ENCODE measurements at regions not wholly inside any gene's neighbourhood (a gene's known extent, or its start where the extent isn't known, plus 50 kb on each side); places are given as distances from the start of the nearest gene placed in this dataset.

DNA sequence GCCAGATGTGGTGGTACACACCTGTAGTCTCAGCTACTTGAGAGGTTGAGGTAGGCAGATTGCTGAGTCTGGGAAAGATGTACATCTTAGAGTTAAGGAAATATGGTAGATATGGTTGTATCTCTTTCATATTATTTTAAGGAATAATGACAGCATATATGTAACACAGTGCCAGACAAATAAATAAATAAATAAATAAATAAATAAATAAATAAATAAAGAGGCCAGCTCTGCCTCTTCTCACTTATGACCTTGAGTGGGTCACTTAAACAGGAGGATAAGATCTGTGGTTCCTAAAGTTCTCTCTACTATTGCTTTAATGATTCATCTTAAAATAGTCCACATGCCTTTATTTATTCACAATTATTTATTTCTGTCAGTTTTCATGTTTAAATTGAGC lies 890.9 kb upstream of the TENM4 start:
- TF ChIP-seq, protein P1, sequence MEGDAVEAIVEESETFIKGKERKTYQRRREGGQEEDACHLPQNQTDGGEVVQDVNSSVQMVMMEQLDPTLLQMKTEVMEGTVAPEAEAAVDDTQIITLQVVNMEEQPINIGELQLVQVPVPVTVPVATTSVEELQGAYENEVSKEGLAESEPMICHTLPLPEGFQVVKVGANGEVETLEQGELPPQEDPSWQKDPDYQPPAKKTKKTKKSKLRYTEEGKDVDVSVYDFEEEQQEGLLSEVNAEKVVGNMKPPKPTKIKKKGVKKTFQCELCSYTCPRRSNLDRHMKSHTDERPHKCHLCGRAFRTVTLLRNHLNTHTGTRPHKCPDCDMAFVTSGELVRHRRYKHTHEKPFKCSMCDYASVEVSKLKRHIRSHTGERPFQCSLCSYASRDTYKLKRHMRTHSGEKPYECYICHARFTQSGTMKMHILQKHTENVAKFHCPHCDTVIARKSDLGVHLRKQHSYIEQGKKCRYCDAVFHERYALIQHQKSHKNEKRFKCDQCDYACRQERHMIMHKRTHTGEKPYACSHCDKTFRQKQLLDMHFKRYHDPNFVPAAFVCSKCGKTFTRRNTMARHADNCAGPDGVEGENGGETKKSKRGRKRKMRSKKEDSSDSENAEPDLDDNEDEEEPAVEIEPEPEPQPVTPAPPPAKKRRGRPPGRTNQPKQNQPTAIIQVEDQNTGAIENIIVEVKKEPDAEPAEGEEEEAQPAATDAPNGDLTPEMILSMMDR (IDR thresholded peaks at IDR 0.05): no peak
- TF ChIP-seq JUN (IDR thresholded peaks at IDR 0.05) (no peak), JUNB (IDR thresholded peaks at IDR 0.05) (no peak), POLR2A (IDR thresholded peaks at IDR 0.05; ENCODE audit: low read length) (no peak)
